AG04449 (cell line): ENCODE measurements at regions not wholly inside any gene's neighbourhood (a gene's known extent, or its start where the extent isn't known, plus 50 kb on each side); places are given as distances from the start of the nearest gene placed in this dataset.

Source experiments
- CTCF ChIA-PET: fragments of 350-600 bp; formaldehyde crosslinking; extraction: SDS; loops from one replicate; lab custom pipeline; 2021; ENCODE audit warnings: antibody characterized with exemption; lab: Yijun Ruan, JAX
- POLR2A ChIA-PET: fragments of 400-600, 350-600 bp; formaldehyde crosslinking; extraction: SDS; loops from one replicate; lab custom pipeline; 2020; ENCODE audit warnings: antibody characterized with exemption, inconsistent platforms; lab: Yijun Ruan, JAX
- DNase-seq: peaks from one replicate; pipeline ENCODE4 v3.0.0-alpha.2; 2010; ENCODE audit warnings: low read depth, low spot score
- H3K4me3 ChIP-seq: 2 replicates; pipeline ENCODE4 v1.5.1; 2011; ENCODE audit warnings: low read depth, mild to moderate bottlenecking, control low read depth, low read length
- CTCF ChIP-seq: IDR thresholded peaks from one replicate; pipeline ENCODE4 v1.5.1; 2011; ENCODE audit warnings: mild to moderate bottlenecking, moderate library complexity, low read length, control low read depth, inconsistent platforms; ENCODE audit not compliant: insufficient read depth; ENCODE audit errors: missing control alignments

- CTCF ChIA-PET: no interaction called here
- no peak overlapping the region for H3K4me3 ChIP-seq
- POLR2A ChIA-PET: no interaction called here
- no peak for DNase-seq
- TF ChIP-seq CTCF: no peak
Observed at GRCh38 chr12:46486588-46486987, 114.0 kb upstream of the SLC38A2 start.

- no peak for DNase-seq
- no peak for TF ChIP-seq CTCF
- POLR2A ChIA-PET: no interaction called here
- CTCF ChIA-PET: interaction anchor here (1.7 kb wide), 1 partner anchor 11 kb away, joined by 3 read pairs; no protein-coding TSS in a partner anchor
- no peak overlapping the region for H3K4me3 ChIP-seq
Observed at GRCh38 chr12:46485853-46486252, 113.3 kb upstream of the SLC38A2 start.

GRCh38 chr12:46484396-46485061 lies 112.0 kb upstream of the SLC38A2 start:
- no peak for DNase-seq
- no peak for TF ChIP-seq CTCF
- H3K4me3 ChIP-seq: no peak overlapping the region
- POLR2A ChIA-PET: interaction anchor here (1.2 kb wide), 1 partner anchor 40 kb away, joined by 4 read pairs; no protein-coding TSS in a partner anchor
- CTCF ChIA-PET: interaction anchor here (1.7 kb wide), 1 partner anchor 10 kb away, joined by 3 read pairs; no protein-coding TSS in a partner anchor

- TF ChIP-seq CTCF: no peak
- ChIA-PET CTCF (interaction anchor here (0.7 kb wide), 1 partner anchor 97 kb away, joined by 3 read pairs; no protein-coding TSS in a partner anchor), POLR2A (interaction anchor here (1.2 kb wide), 1 partner anchor 40 kb away, joined by 4 read pairs; no protein-coding TSS in a partner anchor)
- H3K4me3 ChIP-seq: no peak overlapping the region
- DNase-seq: no peak
Observed at GRCh38 chr12:46483572-46484395, 111.2 kb upstream of the SLC38A2 start.

- ChIA-PET CTCF (interaction anchor here (1.2 kb wide), 1 partner anchor 11 kb away, joined by 3 read pairs; no protein-coding TSS in a partner anchor), POLR2A (no interaction called here)
- H3K4me3 ChIP-seq: no peak overlapping the region
- DNase-seq: no peak
- no peak for TF ChIP-seq CTCF
Observed at GRCh38 chr12:46480724-46481123, 108.2 kb upstream of the SLC38A2 start.

- no peak overlapping the region for H3K4me3 ChIP-seq
- ChIA-PET CTCF (interaction anchor here (1.2 kb wide), 1 partner anchor 11 kb away, joined by 3 read pairs; no protein-coding TSS in a partner anchor), POLR2A (no interaction called here)
- no peak for TF ChIP-seq CTCF
- no peak for DNase-seq
Observed at GRCh38 chr12:46480316-46480715, 107.7 kb upstream of the SLC38A2 start.
